ENCODE measurements at regions not wholly inside any gene's neighbourhood (a gene's known extent, or its start where the extent isn't known, plus 50 kb on each side); places are given as distances from the start of the nearest gene placed in this dataset.

DNA sequence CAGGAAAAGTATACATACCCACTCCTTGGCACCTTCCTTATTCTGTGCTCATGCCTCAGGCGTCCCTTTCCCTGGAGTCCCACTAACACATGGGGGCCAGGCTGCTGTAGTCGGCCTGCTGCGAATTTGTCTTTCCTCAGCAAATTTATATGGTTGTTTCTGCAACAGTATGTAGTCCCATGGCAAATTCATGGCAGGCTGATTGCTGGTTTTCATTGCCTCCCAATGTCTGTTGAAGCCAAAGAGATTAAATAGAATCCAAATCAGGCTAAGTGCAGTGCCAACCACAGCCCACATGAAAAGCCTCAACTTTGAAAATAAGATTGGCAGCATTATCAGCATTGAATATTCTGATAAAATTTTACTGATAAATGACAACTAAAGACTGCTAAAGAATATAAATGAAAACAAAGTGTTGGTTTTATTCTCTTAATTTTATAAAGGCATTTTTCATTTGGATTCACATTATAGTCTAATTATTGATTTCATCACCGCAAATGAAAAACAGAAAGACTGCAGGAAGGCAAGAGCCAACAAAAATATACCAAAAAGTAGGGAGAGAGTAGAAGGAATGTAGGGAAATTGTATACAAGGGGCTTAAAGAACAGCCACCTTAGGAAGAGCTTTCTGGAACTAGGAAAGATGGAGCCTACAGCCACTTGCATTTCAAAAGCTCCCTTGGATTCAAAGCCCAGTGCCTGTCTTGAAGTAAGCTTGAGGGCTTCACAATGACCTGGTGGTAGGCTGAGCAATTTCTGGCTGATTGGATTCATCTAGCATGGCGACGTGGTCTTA lies 283.7 kb upstream of the MMADHC start:
- Histone ChIP-seq H3K4me1 (ENCODE audit: control insufficient read depth in 2 of 2, insufficient read depth in 2 of 2, low read length in 2 of 2) (no peaks in the 10 kb centered on the region), H3K9me3 (ENCODE audit: control insufficient read depth in 2 of 3, low read length in 3 of 3) (no peaks in the 10 kb centered on the region), H3K27me3 (ENCODE audit: control insufficient read depth in 2 of 2, insufficient read depth in 2 of 2, low read length in 2 of 2) (no peaks in the 10 kb centered on the region), H3K27ac (ENCODE audit: low read depth, low read length) (no peak overlapping the region), H3K4me3 (ENCODE audit: low read length) (no peak overlapping the region), H3K36me3 (ENCODE audit: control insufficient read depth in 2 of 3, insufficient read depth in 3 of 3, low read length in 3 of 3) (no peaks in the 10 kb centered on the region)
- H3K9me3 Mint-ChIP-seq: peaks cover 0 to 18% (median 0%) of the 10 kb centered on the region in 11 donors
- H3K4me1 Mint-ChIP-seq: no peaks in the 10 kb centered on the region
- ChIA-PET CTCF (no interaction called here), POLR2A (no interaction called here)
- no peak for ATAC-seq
- DNase-seq: no peak
- intact Hi-C loops (cut with micrococcal nuclease): no loop called here
- no peak overlapping the region for H3K27ac Mint-ChIP-seq
- no peaks in the 10 kb centered on the region for H3K36me3 Mint-ChIP-seq
- no peak overlapping the region for H3K4me3 Mint-ChIP-seq
- H3K27me3 Mint-ChIP-seq: no peaks in the 10 kb centered on the region

DNA sequence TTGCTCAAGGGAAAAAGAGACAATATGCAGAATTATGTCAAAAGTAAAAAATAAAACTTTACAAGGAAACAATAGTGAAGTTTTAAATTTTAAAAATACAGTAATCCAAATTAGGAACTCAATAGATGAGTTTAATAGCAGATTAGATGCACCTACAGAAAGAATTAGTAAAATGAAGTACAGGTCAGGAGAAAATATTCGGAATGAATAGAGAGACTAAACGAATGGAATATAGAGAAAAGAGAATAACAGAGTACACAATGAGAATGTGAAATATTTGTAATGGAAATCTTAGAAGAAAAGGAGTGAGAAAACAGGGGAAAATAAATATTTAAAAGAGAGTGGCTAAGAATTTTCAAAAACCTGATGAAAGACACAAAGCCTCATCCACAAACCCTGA lies 275.7 kb upstream of the MMADHC start:
- no peaks in the 10 kb centered on the region for H3K4me1 Mint-ChIP-seq
- CTCF ChIA-PET: no interaction called here
- H3K36me3 Mint-ChIP-seq: no peaks in the 10 kb centered on the region
- Histone ChIP-seq H3K27ac (ENCODE audit: low read depth, low read length) (no peak overlapping the region), H3K9me3 (ENCODE audit: control insufficient read depth in 2 of 3, low read length in 3 of 3) (no peaks in the 10 kb centered on the region), H3K4me1 (ENCODE audit: control insufficient read depth in 2 of 2, insufficient read depth in 2 of 2, low read length in 2 of 2) (no peaks in the 10 kb centered on the region), H3K27me3 (ENCODE audit: control insufficient read depth in 2 of 2, insufficient read depth in 2 of 2, low read length in 2 of 2) (no peaks in the 10 kb centered on the region), H3K4me3 (ENCODE audit: low read length) (no peak overlapping the region), H3K36me3 (ENCODE audit: control insufficient read depth in 2 of 3, insufficient read depth in 3 of 3, low read length in 3 of 3) (no peaks in the 10 kb centered on the region)
- intact Hi-C loops (cut with micrococcal nuclease): no loop called here
- peaks cover 0 to 4% (median 0%) of the 10 kb centered on the region in 5 donors for H3K27me3 Mint-ChIP-seq
- H3K4me3 Mint-ChIP-seq: no peak overlapping the region
- DNase-seq (no peak), ATAC-seq (no peak)
- H3K9me3 Mint-ChIP-seq: peaks cover 0 to 30% (median 7%) of the 10 kb centered on the region in 11 donors
- POLR2A ChIA-PET: no interaction called here
- H3K27ac Mint-ChIP-seq: no peak overlapping the region

DNA sequence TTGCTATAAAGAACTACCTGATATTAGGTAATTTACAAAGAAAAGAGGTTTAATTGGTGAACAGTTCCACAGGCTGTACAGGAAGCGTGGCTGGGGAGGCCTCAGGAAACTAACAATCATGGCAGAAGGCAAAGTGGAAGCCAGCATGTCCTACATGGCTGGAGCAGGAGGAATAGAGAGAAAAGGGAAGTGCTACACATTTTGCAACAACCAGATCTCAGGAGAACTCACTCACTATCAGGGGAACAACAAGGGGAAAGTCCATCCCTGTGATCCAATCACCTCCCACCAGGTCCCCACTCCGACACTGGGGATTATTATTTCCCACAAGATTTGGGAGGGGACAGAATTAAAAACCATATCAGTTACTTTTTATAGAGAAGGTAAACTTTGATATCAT lies 273.5 kb upstream of the MMADHC start:
- no peak overlapping the region for H3K4me3 Mint-ChIP-seq
- Histone ChIP-seq H3K27ac (ENCODE audit: low read depth, low read length) (no peak overlapping the region), H3K4me1 (ENCODE audit: control insufficient read depth in 2 of 2, insufficient read depth in 2 of 2, low read length in 2 of 2) (no peaks in the 10 kb centered on the region), H3K27me3 (ENCODE audit: control insufficient read depth in 2 of 2, insufficient read depth in 2 of 2, low read length in 2 of 2) (no peaks in the 10 kb centered on the region), H3K36me3 (ENCODE audit: control insufficient read depth in 2 of 3, insufficient read depth in 3 of 3, low read length in 3 of 3) (no peaks in the 10 kb centered on the region), H3K4me3 (ENCODE audit: low read length) (no peak overlapping the region), H3K9me3 (ENCODE audit: control insufficient read depth in 2 of 3, low read length in 3 of 3) (no peaks in the 10 kb centered on the region)
- no peak overlapping the region for H3K27ac Mint-ChIP-seq
- H3K27me3 Mint-ChIP-seq: peaks cover 0 to 4% (median 0%) of the 10 kb centered on the region in 5 donors
- no peaks in the 10 kb centered on the region for H3K36me3 Mint-ChIP-seq
- intact Hi-C loops (cut with micrococcal nuclease): no loop called here
- DNase-seq (no peak), ATAC-seq (no peak)
- CTCF ChIA-PET: no interaction called here
- POLR2A ChIA-PET: no interaction called here
- H3K4me1 Mint-ChIP-seq: no peaks in the 10 kb centered on the region
- H3K9me3 Mint-ChIP-seq: peaks cover 0 to 23% (median 8%) of the 10 kb centered on the region in 11 donors

DNA sequence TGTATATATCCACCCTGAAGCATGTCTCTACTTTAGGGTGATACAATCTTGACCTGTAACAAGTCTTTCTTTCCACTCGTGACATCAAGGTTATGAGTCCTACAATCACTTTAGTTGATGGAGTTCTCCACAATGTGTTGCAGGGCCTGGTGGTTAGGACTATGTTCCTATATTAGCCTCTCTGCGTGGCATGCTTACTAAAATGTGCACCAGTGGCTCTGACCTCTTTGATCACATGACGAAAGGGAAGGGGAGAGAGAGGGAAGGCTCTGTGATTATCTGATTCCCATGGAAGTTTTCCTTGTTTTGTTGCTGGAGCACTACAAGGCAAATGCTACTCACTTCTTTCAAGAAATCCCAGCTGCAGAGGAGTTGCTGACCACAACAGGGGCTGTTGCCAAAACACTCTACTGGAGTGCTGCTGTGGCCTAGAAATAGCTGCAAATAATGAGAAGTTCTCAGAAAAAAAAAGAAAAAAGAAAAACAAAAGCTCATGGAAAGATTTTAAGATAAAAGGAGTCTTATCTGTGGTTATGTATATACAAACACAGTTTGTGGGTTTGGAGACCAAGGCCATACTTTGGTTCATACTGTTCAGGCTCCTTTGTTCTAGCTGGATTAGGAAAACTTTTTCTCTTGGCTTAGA lies 272.8 kb upstream of the MMADHC start:
- Mint-ChIP-seq H3K27me3 (peaks cover 0 to 4% (median 0%) of the 10 kb centered on the region in 5 donors), H3K9me3 (peaks cover 0 to 23% (median 8%) of the 10 kb centered on the region in 11 donors), H3K4me3 (no peak overlapping the region), H3K4me1 (no peaks in the 10 kb centered on the region), H3K36me3 (no peaks in the 10 kb centered on the region), H3K27ac (no peak overlapping the region)
- no peak for ATAC-seq
- Histone ChIP-seq H3K4me1 (ENCODE audit: control insufficient read depth in 2 of 2, insufficient read depth in 2 of 2, low read length in 2 of 2) (no peaks in the 10 kb centered on the region), H3K36me3 (ENCODE audit: control insufficient read depth in 2 of 3, insufficient read depth in 3 of 3, low read length in 3 of 3) (no peaks in the 10 kb centered on the region), H3K27me3 (ENCODE audit: control insufficient read depth in 2 of 2, insufficient read depth in 2 of 2, low read length in 2 of 2) (no peaks in the 10 kb centered on the region), H3K9me3 (ENCODE audit: control insufficient read depth in 2 of 3, low read length in 3 of 3) (no peaks in the 10 kb centered on the region), H3K4me3 (ENCODE audit: low read length) (no peak overlapping the region), H3K27ac (ENCODE audit: low read depth, low read length) (no peak overlapping the region)
- ChIA-PET POLR2A (no interaction called here), CTCF (no interaction called here)
- DNase-seq: no peak
- intact Hi-C loops (cut with micrococcal nuclease): no loop called here

DNA sequence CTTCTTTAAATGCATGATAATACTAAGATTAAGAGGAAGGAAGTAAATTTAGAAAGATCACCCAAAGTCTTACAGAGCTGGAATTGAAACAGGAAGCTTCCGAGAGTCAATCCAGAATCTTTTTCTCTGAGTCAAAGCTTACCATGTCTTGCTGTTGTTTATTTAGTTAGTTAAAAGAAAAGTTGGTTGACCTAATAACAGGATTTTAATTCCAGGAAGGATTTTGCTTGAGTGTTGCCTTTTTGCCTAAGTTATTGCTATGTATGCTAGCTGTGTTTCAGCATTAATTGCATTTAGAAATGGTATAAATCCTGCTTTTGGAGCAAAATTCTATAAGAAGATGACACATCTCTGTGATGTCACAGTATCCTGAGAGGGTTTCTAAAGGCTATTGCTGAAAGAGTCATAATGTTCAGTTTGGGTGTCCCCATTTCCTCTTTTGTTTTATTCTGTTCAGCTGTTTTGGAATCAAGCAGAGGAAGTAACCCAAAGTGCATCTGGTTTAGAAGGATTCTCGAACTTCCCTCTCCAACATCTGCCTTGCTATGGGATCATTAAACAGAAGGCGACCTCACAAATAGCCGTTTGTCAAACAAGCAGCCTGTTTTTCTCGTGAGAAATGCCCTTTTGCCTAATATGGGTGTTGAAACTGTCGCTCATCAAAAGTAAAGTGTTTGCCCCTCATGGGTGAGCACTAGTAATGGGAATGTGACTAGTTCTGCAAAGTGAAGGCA lies 271.5 kb upstream of the MMADHC start:
- H3K36me3 Mint-ChIP-seq: no peaks in the 10 kb centered on the region
- Histone ChIP-seq H3K4me3 (ENCODE audit: low read length) (no peak overlapping the region), H3K9me3 (ENCODE audit: control insufficient read depth in 2 of 3, low read length in 3 of 3) (no peaks in the 10 kb centered on the region), H3K27me3 (ENCODE audit: control insufficient read depth in 2 of 2, insufficient read depth in 2 of 2, low read length in 2 of 2) (no peaks in the 10 kb centered on the region), H3K36me3 (ENCODE audit: control insufficient read depth in 2 of 3, insufficient read depth in 3 of 3, low read length in 3 of 3) (no peaks in the 10 kb centered on the region), H3K4me1 (ENCODE audit: control insufficient read depth in 2 of 2, insufficient read depth in 2 of 2, low read length in 2 of 2) (no peaks in the 10 kb centered on the region), H3K27ac (ENCODE audit: low read depth, low read length) (no peak overlapping the region)
- no peak overlapping the region for H3K4me3 Mint-ChIP-seq
- H3K4me1 Mint-ChIP-seq: no peaks in the 10 kb centered on the region
- peaks cover 0 to 16% (median 8%) of the 10 kb centered on the region in 11 donors for H3K9me3 Mint-ChIP-seq
- H3K27ac Mint-ChIP-seq: no peak overlapping the region
- ATAC-seq (no peak), DNase-seq (no peak)
- CTCF ChIA-PET: no interaction called here
- intact Hi-C loops (cut with micrococcal nuclease): no loop called here
- peaks cover 0 to 4% (median 0%) of the 10 kb centered on the region in 5 donors for H3K27me3 Mint-ChIP-seq
- POLR2A ChIA-PET: no interaction called here

DNA sequence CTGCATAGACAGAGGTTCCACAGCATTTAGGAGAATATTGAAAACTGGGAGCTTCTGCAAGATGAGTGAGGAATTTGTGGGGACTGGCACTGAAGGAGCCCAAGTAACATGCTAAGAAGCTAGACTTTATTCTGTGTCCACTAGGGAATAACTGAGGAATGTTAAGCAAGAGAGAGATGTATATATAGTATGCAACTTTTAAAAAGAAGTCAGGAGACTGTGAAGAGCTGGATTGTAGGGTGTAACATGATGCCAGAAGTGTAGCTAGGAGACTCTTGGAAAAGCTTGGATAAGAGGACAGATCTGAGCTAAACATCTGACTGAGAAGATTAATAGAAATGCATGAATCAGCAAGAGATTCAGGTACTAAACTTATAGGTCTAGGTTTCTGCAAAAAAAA lies 270.6 kb upstream of the MMADHC start:
- H3K36me3 ChIP-seq (ENCODE audit: control insufficient read depth in 2 of 3, insufficient read depth in 3 of 3, low read length in 3 of 3): no peaks in the 10 kb centered on the region
- H3K4me1 Mint-ChIP-seq: no peaks in the 10 kb centered on the region
- H3K9me3 ChIP-seq (ENCODE audit: control insufficient read depth in 2 of 3, low read length in 3 of 3): no peaks in the 10 kb centered on the region
- H3K4me3 Mint-ChIP-seq: no peak overlapping the region
- H3K27me3 Mint-ChIP-seq: peaks cover 0 to 4% (median 0%) of the 10 kb centered on the region in 5 donors
- no peak overlapping the region for H3K27ac ChIP-seq (ENCODE audit: low read depth, low read length)
- no peak for ATAC-seq
- ChIA-PET CTCF (no interaction called here), POLR2A (no interaction called here)
- H3K9me3 Mint-ChIP-seq: peaks cover 0 to 13% (median 7%) of the 10 kb centered on the region in 11 donors
- DNase-seq: no peak
- no peaks in the 10 kb centered on the region for H3K27me3 ChIP-seq (ENCODE audit: control insufficient read depth in 2 of 2, insufficient read depth in 2 of 2, low read length in 2 of 2)
- no peaks in the 10 kb centered on the region for H3K36me3 Mint-ChIP-seq
- H3K27ac Mint-ChIP-seq: no peak overlapping the region
- intact Hi-C loops (cut with micrococcal nuclease): no loop called here
- no peak overlapping the region for H3K4me3 ChIP-seq (ENCODE audit: low read length)
- no peaks in the 10 kb centered on the region for H3K4me1 ChIP-seq (ENCODE audit: control insufficient read depth in 2 of 2, insufficient read depth in 2 of 2, low read length in 2 of 2)

Data from naive thymus-derived CD4-positive, alpha-beta T cell (primary cell).